ENCODE measurements at regions not wholly inside any gene's neighbourhood (a gene's known extent, or its start where the extent isn't known, plus 50 kb on each side); places are given as distances from the start of the nearest gene placed in this dataset.
"Not testable (repeated sequence)": the region's sequence is repeated elsewhere in the genome, so short reads cannot be mapped to it uniquely, and the experiment has no call there.

DNA sequence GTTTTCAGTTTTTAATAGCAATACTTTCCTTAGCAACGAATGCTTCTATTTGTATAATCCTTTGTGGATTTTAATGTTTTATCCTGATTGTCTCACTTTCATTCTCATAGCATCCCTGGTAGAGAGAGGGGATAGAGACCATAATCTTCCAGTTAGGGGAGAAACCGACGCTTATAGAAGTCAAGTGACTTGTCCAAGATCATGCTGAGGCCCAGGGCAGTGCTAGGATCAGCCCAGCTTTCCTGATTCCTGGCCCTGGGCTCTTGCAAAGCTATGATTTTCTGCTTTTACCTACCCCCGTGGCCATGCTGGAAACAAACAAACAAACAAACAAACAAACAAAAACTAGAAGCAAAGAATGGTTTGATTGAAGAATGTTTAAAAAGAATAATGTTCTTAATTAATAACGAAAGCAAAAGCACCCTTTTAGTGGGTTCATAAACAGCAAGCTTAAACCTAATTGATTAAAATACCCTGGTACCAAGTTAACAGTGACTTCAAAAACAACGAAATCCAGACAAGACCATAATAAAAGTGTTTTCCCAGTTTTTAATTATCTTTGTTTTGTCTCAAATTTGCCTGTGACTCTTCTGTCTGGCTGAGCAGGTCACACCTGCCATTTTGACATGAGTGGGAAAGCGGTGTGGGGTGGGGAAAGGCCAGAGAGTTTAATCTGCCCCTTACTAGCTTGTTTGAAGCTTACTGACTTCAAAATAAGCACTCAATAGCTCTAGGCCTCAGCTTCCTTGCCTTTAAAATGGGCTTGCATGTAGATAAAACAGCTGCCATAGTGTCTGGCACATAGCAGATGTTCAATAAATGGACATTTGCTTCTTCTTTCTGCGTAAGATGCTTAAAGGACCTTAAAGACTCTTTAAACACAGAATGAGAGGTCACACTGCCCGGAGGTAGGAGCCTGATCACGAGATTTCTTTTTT is 116.6 kb upstream of the MYCN start:
- DNase-seq, result no peak

GRCh38 chr2:15824467-15824866 is 115.9 kb upstream of the MYCN start:
- not testable (repeated sequence) for DNase-seq

DNA sequence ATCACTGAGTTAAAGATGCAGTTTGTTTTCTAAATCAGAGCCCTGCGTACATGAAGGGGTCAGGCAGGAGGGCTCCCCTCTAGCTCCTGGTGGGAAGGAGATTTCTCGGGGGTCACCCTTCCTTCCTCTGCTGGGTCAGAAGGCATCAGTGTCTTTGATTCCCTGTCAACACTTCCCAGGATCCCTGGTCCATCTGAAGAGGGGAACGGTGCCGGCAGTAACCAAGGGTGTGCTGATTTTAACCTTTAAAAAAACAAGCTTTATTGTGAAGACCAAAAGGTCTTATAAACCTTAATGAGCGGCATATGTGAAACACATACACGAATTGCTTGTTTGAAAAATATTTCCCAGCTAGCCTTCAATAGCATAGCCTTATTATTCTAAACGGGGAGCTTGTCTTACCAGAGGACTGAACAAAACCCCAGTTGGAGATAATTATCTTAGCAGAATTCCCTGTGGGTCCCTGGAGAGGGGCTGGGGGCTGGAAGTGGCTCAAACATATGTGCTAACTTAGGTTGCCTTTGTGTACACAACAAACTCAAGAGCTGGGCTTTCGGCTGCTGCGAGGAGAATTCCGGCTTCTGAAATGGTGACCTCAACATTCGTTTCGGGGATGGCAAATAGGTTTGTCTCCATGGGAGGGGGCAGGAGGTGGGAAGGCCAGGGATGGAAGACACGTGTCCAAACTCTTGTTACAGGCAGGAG is 114.9 kb upstream of the MYCN start:
- peak in 1 of 3 donors; percentile 51 for DNase-seq

DNA sequence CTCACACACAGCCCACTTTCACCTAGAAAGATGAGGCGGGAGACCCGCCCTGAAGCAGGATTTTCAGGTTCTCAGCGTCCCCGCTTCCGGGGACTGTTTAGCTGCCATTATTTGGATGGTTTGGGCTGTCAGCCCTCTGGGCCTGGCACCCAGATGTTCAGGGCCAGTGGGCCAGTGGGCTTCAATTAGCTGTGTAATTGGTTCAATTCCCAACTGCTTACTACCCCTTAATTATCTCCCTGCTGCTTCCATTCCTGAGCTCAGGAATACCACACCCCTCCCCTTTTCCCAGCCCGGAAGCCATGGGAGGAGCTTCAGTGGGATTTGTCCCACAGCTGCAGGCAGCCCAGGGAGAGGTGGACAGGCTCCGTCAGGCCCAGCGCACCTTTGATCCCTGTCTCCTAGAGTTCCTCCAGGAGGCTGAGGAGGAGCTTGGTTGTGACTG is 114.1 kb upstream of the MYCN start:
- DNase-seq, result peak in 1 of 3 donors; percentile 22

DNA sequence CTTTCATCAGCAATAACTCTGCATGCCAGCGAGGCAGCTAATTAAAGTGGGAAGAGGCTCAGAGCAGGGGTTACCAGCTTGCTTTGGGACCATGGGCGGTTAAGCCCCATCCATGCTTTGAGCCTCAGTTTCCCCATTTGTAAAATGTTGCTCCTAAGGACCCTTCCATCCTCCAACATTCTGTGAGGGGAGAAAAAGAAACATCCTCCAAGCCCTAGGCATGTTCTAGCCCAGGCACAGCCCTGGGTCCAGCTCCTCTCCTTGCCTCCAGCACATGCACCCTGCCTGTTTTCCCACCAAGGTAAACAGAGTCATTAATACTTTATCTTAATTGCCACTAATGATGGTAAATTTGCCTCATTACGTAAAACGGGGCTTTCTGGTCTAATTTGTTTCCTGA is 113.3 kb upstream of the MYCN start:
- no peak for DNase-seq

GRCh38 chr2:15828576-15828975 is 111.8 kb upstream of the MYCN start:
- no peak for DNase-seq

DNA sequence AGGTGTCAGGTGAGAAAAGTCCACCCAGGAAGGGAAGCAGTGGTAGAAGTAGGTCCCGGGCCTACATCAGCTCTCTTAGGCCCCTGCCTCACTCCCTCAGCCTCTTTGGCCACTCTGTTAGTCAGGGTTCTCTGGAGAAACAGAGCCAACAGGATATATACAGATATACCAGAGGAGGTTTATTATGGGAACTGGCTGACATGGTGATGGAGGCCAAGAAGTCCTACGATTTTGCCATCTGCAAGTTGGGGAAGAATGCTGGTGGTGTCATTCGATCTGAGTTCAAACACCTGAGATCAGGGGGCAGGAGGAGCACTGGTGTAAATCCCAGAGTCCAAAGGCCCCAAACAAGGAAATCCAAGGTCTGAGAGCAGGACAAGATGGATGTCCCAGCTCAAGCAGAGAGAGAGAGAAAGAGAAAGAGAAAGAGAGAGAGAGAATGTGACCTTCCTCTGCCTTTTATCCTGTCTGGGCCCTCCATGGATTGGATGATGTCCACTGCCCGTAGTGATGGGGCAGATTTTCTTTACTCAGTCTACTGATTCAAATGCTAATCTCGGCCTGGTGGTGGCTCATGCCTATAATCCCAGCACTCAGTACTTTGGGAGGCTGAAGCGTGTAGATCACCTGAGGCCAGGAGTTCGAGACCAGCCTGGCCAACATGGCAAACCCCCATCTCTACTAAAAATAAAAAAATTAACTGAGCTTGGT is 111.1 kb upstream of the MYCN start:
- DNase-seq, result no peak

- no peak for DNase-seq
Measured at GRCh38 chr2:15829985-15830384, 110.4 kb upstream of the MYCN start.

GRCh38 chr2:15830937-15831549 is 109.3 kb upstream of the MYCN start:
- no peak for DNase-seq

- DNase-seq, result no peak
Measured at GRCh38 chr2:15832030-15832709, 108.2 kb upstream of the MYCN start.

DNA sequence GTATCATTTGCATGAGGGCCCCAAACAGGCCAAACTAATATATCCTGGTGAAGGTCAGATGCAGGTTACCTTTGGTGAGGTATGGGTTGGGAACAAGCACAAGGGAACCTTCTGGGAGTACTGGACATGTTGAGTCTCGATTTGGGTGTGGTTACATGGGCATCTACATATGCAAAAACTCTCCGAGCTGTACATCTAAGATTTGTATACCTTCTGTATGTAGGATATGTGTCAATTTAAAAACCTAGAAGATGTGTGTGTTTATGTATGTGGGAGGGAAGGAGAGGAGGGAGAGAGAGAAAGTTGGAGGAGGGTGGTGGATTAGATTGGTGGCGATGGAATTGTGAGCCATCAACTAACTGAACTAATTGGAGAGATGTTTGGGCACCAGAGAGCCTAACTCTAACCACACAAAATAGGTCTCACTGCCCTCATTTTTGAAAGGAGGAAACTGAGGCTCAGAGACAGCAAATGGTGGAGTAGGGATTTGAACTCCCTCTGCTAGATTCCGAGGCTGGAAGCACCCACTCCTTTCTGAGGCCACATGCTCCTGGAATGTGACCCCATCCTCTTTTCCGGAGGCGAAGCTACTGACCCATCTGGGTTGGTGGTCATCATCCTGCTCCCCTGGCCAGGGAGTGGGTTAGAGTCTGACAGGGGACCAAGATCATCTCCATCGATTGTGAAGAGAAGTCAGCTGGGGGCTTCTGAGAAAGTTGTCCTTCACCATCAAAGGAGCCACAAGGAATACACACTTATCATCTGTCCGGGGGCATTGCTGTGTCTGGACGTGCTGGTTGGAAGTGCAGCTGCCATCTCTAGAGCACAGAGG is 107.3 kb upstream of the MYCN start:
- no peak for DNase-seq

GRCh38 chr2:15833731-15834130 is 106.6 kb upstream of the MYCN start:
- no peak for DNase-seq

DNA sequence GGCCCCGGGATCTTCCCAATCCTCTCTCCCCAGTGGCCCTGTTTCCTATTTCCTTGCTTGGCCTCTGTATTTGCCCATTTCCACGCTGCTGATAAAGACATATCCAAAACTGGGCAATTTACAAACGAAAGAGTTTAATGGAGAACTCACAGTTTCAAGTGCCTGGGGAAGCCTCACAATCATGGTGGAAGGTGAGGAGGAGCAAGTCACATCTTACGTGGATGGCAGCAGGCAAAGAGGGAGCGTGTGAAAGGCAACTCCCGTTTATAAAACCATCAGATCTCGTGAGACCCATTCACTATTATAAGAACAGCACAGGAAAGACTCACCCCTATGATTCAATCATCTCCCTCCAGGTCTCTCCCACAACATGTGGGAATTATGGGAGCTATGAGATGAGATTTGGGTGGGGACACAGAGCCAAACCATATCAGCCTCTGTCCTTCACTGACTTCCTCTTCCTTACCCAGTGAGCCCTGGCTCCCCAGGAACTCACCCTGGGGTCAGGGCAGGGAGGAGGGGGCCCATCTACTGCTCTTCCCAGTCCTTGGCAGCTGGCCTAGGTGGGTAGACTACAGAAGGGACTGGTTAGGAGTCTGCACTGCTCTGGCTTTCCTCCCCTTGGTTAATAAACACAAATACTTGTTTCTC is 105.8 kb upstream of the MYCN start:
- no peak for DNase-seq

GRCh38 chr2:15835991-15836688 is 104.2 kb upstream of the MYCN start:
- no peak for DNase-seq

- no peak for DNase-seq
Measured at GRCh38 chr2:15836689-15837610, 103.4 kb upstream of the MYCN start.

GRCh38 chr2:15838481-15839090 is 101.8 kb upstream of the MYCN start:
- no peak for DNase-seq

DNA sequence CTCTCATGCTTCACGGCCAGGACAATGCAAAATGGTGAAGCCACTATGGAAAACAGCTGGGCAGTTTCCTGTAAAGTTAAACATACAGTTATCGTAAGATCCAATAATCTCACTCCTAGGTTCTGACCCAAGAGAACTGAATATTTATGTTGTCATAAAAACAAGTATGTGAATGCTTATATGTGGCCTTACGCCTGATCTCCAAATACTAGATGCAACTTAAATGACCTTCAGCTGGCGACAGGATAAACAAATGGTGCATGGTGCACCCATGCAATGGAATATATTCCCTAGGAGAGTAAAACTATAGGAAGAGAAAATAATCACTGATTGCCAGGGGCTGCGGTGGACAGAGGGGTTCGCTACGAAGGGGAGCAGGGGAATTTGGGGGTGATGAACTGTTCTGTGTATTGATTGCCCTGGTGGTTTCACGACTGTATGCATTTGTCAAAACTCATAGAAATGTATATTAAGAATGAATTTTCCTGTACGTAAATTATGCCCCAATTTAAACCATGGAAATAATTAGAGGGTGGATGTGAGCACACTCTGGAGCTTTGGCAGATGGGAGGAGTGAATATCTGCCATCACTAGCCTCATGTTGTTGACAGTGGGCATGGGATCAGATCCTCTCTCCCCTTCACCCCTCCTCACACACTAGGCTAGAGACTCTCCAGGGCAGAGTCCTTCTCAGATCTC is 100.8 kb upstream of the MYCN start:
- no peak for DNase-seq

Measured in muscle of back (tissue), 3 donors.